ENCODE measurements at regions not wholly inside any gene's neighbourhood (a gene's known extent, or its start where the extent isn't known, plus 50 kb on each side); places are given as distances from the start of the nearest gene placed in this dataset.
"Not testable (repeated sequence)": the region's sequence is repeated elsewhere in the genome, so short reads cannot be mapped to it uniquely, and the experiment has no call there.

GRCh38 chr6:120511712-120512111 lies 822.6 kb downstream of the TBC1D32 start:
- no peak for DNase-seq (ENCODE audit: low read depth in 2 of 2)

DNA sequence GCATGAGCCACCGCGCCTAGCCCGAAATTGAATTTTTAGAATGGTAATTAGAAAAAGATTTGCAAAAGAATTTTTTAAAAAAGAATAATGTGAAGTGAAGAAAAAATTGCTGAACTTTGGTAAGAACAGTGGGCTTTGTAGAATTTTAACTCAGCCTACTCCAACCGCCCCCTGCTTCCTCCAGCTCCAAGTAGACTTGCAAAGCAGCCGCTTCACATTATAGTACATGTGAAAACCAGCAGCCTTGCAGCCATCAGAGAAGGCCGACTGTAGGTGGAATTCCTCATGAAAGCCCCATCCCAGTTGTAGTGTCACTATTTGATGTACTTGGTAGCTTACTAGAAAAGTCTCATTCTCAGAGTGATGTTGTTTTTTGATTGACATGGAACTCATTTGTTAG lies 835.6 kb downstream of the TBC1D32 start:
- DNase-seq (ENCODE audit: low read depth in 2 of 2) = no peak

GRCh38 chr6:120496661-120497060 lies 837.6 kb downstream of the TBC1D32 start:
- DNase-seq (ENCODE audit: low read depth in 2 of 2) = no peak

GRCh38 chr6:120493505-120493904 lies 840.8 kb downstream of the TBC1D32 start:
- no peak for DNase-seq (ENCODE audit: low read depth in 2 of 2)

- no peak for DNase-seq (ENCODE audit: low read depth in 2 of 2)
Measured at GRCh38 chr6:120489941-120490340, 844.3 kb downstream of the TBC1D32 start.

DNA sequence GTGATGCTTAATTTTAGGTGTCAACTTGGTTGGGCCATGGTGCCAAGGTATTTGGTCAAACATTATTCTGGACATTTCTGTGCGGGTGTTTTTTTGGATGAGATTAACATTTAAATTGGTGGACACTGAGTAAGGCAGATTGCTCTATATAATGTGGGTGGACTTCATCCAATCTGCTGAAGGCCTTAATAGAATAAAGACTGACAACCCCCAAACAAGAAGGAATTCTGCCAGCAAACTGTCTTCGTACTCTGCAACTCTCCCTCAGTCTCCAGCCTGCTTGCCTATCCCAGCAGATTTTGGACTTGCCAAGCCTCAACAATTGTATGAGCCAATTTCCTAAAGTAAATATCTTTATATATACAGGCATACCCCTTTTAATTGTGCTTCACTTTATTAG lies 850.1 kb downstream of the TBC1D32 start:
- DNase-seq (ENCODE audit: low read depth in 2 of 2) = no peak

- DNase-seq (ENCODE audit: low read depth in 2 of 2) = no peak
Measured at GRCh38 chr6:120478650-120479049, 855.6 kb downstream of the TBC1D32 start.

- DNase-seq (ENCODE audit: low read depth in 2 of 2) = no peak
Measured at GRCh38 chr6:120473804-120474203, 860.5 kb downstream of the TBC1D32 start.

GRCh38 chr6:120468486-120468885 lies 865.8 kb downstream of the TBC1D32 start:
- DNase-seq (ENCODE audit: low read depth in 2 of 2) = no peak

GRCh38 chr6:120451508-120451907 lies 882.8 kb downstream of the TBC1D32 start:
- no peak for DNase-seq (ENCODE audit: low read depth in 2 of 2)

- DNase-seq (ENCODE audit: low read depth in 2 of 2) = no peak
Measured at GRCh38 chr6:120447605-120448004, 886.7 kb downstream of the TBC1D32 start.

GRCh38 chr6:120432840-120433239 lies 901.4 kb downstream of the TBC1D32 start:
- DNase-seq (ENCODE audit: low read depth in 2 of 2) = not testable (repeated sequence)

GRCh38 chr6:120431841-120432240 lies 902.4 kb downstream of the TBC1D32 start:
- DNase-seq (ENCODE audit: low read depth in 2 of 2) = no peak

DNA sequence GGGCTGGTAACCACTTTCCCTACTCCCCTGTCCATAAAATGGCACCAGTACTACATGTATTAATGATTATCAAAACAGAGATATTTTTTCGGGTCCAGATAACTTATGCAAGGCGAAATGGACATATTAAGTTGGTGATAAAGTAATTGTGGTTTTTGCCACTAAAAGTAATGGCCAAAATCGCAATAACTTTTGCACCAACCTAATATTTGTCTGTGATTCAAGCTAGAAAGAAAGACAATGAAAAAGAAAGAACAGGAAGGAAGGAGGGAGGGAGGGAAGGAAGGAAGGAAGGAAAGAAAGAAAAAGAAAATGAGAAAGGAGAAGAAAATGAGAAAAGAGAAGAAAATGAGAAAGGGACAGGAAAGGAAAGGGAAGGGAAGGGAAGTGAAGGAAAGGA lies 922.9 kb downstream of the TBC1D32 start:
- DNase-seq (ENCODE audit: low read depth in 2 of 2) = no peak

DNA sequence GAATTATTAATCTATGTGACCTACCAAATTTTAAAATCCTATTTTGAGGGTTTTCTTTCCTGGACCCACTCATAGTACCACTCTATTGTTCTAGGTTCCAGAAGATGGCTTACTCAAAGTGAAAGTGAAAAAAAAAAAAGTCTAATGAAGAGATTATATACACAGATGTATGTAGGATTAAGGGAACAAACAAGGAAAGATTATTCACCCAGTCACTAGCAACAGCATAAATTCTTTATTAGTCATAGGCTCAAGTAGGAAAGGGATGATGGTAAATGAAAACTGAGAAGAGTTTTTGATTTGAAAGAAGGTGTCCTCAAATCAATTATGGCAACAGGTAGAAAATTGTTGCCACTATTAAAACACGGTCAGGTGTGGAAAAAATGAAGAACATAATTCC lies 923.7 kb downstream of the TBC1D32 start:
- DNase-seq (ENCODE audit: low read depth in 2 of 2) = no peak

GRCh38 chr6:120407696-120408095 lies 926.6 kb downstream of the TBC1D32 start:
- DNase-seq (ENCODE audit: low read depth in 2 of 2) = no peak

DNA sequence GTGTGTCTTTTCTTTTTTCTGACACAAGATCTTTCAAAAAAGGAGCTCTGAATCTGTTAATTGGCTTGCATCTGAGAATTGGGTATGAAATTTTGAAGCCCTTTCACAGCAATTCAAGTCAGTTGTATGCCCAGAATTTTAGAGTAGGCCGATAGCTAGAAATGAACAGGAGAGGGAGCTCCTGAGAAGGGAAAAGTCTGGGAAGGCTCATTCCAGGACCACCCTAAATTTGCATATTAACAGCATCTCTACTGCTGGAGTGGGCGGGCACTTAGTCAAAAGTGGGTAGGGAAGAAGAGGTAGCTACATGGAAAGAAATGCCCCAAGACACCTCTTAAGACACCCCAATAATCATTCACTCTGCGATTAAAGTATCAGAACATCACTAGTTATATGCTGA lies 928.3 kb downstream of the TBC1D32 start:
- DNase-seq (ENCODE audit: low read depth in 2 of 2) = no peak

DNA sequence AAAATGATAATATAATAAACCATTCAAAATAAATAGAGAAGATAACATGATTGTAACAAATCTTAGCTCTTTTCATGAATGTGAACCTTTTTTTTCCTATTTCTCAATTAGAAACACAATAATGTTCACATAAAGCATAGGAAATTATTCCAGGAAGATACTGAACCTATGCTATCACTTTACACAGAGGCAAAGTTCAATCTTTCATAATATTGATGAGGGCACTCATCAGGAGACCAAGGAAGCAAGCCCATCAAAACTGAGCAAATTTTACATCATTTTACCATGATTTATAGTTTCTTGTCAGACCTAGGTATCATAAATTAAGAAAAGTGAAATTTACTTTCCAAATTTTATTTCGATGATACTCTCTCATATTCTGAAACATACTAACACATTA lies 938.5 kb downstream of the TBC1D32 start:
- no peak for DNase-seq (ENCODE audit: low read depth in 2 of 2)

DNA sequence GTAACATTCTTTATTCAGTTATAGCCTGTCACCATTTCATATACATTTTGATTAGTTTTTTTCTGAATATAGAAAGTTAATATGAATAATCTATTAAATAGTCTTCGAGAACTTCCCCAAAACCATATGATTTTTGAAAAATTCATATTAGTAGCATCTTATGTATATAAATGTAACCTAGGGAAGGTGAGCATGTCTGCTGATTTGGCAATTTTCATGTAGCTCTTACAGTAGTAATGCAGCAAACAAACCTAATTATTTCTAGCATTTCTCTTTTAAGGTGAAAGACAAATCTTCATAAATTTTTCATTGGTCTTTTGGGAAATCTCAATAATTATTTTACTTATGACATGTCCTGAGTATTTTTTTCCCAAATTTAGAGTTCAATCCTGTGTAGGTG lies 939.0 kb downstream of the TBC1D32 start:
- DNase-seq (ENCODE audit: low read depth in 2 of 2) = no peak

DNA sequence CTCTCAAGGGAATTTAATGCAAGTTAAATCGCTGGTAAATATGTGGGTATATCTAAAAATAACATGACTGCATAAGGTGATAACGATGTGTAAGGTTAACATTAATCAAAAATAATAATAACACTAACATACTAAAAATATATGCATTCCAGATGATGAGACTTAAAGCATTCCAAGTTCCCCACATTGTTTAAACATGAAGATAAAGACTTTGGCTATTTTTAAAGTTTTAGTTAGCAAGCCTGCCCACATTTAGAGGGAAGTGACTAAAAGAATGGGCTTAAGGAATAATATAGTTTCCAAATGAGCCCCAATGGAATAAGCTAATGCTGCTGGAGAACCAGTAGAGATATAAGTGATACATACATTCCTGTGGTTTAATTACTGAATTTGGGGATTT lies 941.3 kb downstream of the TBC1D32 start:
- DNase-seq (ENCODE audit: low read depth in 2 of 2) = no peak

GRCh38 chr6:120384671-120385070 lies 949.6 kb downstream of the TBC1D32 start:
- no peak for DNase-seq (ENCODE audit: low read depth in 2 of 2)

- no peak for DNase-seq (ENCODE audit: low read depth in 2 of 2)
Measured at GRCh38 chr6:120383681-120384080, 950.6 kb downstream of the TBC1D32 start.

GRCh38 chr6:120378582-120379220 lies 955.6 kb downstream of the TBC1D32 start:
- DNase-seq (ENCODE audit: low read depth in 2 of 2) = no peak

- no peak for DNase-seq (ENCODE audit: low read depth in 2 of 2)
Measured at GRCh38 chr6:120373185-120373584, 961.1 kb downstream of the TBC1D32 start.

All from stimulated activated CD8-positive, alpha-beta memory T cell treated with anti-CD3 and anti-CD28 coated beads, Interleukin-15, amount 100 ng/mL, for 48 hours (primary cell).